GM12801 (cell line): ENCODE measurements at regions not wholly inside any gene's neighbourhood (a gene's known extent, or its start where the extent isn't known, plus 50 kb on each side); places are given as distances from the start of the nearest gene placed in this dataset.

Experiments used
- CTCF ChIP-seq: IDR thresholded peaks from one replicate; pipeline ENCODE4 v1.5.1; 2011; ENCODE audit warnings: control low read depth; ENCODE audit not compliant: insufficient read length; ENCODE audit errors: extremely low read depth

GRCh38 chr10:33117816-33118215, 159.8 kb upstream of the ITGB1 start:
- TF ChIP-seq CTCF = no peak

- no peak for TF ChIP-seq CTCF
These were observed 159.2 kb upstream of the ITGB1 start for GRCh38 chr10:33117230-33117629.

- no peak for TF ChIP-seq CTCF
These were observed 158.0 kb upstream of the ITGB1 start for GRCh38 chr10:33115738-33116719.

- TF ChIP-seq CTCF = no peak
These were observed 156.5 kb upstream of the ITGB1 start for GRCh38 chr10:33114451-33114952.

- no peak for TF ChIP-seq CTCF
These were observed 155.4 kb upstream of the ITGB1 start for GRCh38 chr10:33113466-33113865.

GRCh38 chr10:33112831-33113455, 154.9 kb upstream of the ITGB1 start:
- no peak for TF ChIP-seq CTCF

GRCh38 chr10:33111488-33112051, 153.5 kb upstream of the ITGB1 start:
- TF ChIP-seq CTCF = no peak
